DMS153 treated with DMSO at 0.1 percent for 48 hours (cell line): ENCODE measurements at regions not wholly inside any gene's neighbourhood (a gene's known extent, or its start where the extent isn't known, plus 50 kb on each side); places are given as distances from the start of the nearest gene placed in this dataset.
"Not testable (repeated sequence)": the region's sequence is repeated elsewhere in the genome, so short reads cannot be mapped to it uniquely, and the experiment has no call there.

ENCODE experiments used
- DNase-seq: peaks from one replicate; lab custom pipeline; 2025; ENCODE audit not compliant: unreplicated experiment; lab: John Stamatoyannopoulos, UW

DNA sequence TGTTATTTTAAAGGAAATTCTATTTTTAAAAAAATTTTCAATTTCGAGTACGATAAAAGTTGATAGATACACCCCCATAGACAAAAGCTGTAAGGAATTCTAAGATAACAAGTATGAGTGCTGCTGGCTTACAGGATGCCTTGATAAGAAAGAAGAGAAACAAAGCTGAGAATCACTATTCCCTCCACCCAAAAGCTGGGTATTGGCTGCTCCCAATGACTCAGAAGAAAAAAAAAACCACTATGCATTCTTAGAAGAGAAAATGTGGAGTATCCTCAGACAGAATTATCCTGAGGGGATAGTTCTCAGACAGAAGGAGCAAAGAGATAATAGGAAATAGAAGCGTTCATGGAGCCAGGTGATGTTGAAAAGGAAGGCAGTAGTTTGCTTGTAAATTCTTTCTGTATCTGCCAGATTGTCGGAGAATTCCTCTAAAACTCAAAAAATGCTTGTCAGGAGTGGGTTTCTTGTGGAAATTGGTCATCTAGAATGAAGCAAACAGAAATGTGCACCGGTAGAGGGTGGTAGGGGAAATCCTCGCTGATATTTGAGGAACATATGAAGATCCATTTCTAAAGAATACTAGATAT, 217.5 kb upstream of the ADAMTS3 start:
- no peak for DNase-seq

DNA sequence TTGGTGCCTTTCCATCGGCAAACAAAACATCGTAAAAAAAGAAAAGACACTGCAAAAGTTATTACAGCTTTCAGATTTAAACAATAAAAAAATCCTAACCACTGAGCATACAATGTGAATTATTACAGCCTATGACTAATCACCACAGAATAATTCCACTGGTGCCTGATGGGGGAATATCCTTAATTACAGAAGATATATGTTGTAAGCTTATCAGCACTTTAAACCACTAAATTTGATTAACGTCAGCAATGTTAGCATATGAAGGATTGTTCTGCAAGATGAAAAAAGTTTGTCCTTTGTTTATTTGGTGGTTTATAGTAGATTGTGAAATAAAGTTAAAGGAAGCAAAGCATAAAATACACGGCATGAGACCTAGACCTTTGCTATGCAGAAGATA, 210.2 kb upstream of the ADAMTS3 start:
- DNase-seq, result no peak

- no peak for DNase-seq
Measured at GRCh38 chr4:72777436-72777835, 208.4 kb upstream of the ADAMTS3 start.

- no peak for DNase-seq
Measured at GRCh38 chr4:72770708-72771107, 201.7 kb upstream of the ADAMTS3 start.

GRCh38 chr4:72768364-72768763, 199.3 kb upstream of the ADAMTS3 start:
- no peak for DNase-seq

DNA sequence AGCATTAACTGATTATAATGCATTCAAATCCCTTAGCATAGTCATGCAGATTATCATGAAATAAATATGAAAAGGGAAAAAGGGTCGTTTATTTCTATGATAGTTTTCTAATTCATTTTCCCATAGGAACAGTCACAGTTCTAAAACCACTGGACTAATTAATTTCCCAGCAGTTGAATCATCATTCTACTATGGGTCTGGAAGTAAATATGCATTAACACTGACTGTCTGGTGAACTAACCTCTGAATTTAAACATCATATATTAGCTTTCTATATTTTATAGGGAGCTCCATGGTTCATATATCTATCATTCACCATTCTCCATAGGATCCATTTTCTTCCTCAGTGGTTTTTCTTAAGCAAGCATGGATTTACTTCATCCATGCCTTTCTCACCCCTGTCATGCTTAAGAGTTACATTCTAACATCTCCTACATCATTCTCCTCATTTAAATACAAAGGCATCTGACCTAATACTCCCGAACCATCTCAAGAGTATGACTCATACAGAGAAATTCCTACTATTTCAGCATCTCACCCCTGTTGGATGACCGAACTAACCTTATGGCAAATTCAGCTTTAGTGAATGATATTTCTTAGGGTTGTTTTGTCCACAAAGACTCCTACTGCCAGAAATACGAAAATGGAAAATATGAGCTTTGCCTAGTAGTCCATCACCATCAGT, 198.7 kb upstream of the ADAMTS3 start:
- no peak for DNase-seq

DNA sequence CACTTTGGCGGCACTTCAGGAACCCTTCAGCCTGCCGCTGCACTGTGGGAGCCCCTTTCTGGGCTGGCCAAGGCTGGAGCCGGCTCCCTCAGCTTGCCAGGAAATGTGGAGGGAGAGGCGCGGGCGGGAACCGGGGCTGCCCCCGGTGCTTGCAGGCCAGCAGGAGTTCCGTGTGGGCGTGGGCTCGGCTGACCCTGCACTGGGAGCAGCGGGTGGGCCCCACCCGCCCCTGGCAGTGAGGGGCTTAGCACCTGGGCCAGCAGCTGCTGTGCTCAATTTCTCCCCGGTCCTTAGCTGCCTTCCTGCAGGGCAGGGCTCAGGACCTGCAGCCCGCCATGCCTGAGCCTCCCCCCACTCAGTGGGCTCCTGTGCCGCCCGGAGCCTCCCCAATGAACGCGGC, 196.8 kb upstream of the ADAMTS3 start:
- not testable (repeated sequence) for DNase-seq

DNA sequence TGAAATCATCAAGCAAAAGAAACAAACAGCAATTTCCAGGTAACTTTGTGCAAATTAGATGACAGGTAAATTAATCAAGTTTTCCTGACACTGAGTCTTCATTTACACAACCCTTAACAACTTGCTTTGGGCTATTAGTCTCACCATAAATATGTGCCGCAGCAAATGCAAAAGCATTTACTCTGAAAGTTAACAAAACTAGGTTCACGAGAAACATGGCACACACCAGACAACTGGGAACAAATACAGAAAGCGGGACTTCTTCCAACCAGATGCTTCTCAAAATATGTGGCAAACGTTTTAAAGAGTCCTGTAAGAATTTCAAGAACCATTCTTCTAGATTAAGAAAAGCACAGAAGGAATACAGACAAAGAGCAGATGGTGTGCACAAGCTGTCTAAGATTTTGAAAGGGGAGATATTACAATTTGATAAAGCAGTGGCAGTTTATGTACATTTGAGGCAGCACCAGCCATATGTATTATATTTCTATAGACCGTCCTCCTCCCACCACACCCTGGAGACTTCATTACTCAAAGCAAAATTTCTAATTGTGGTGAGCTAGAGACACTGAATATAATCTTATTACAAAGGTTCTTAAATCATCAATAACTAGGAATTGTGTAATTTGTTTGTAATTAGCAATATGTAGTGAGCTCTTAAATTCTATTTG, 192.5 kb upstream of the ADAMTS3 start:
- DNase-seq, result no peak

GRCh38 chr4:72753414-72753813, 184.4 kb upstream of the ADAMTS3 start:
- DNase-seq, result not testable (repeated sequence)

- no peak for DNase-seq
Measured at GRCh38 chr4:72744103-72744725, 175.2 kb upstream of the ADAMTS3 start.

GRCh38 chr4:72743078-72743477, 174.1 kb upstream of the ADAMTS3 start:
- DNase-seq, result no peak

GRCh38 chr4:72715299-72715698, 146.3 kb upstream of the ADAMTS3 start:
- DNase-seq, result no peak

GRCh38 chr4:72714482-72715279, 145.7 kb upstream of the ADAMTS3 start:
- DNase-seq, result no peak

GRCh38 chr4:72712997-72713396, 144.0 kb upstream of the ADAMTS3 start:
- DNase-seq, result no peak

DNA sequence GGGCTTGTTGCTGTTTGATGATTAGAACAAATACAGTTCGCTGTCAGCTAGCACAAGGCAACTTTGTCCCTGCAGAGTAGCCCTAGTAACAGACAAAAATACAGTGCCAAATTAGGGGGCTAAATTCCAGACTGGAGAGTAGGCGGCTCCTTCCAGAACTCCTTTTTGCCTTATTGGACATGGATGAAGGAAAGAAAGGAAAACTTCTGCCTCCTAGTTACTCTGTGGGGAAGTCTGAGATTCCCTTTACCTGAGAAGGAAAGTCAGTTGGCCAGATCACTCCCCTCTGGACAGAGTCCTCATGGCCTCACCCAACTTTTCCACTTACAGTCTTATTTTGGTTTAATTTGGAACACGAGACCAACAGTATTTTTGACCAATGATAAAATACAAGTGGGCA, 140.5 kb upstream of the ADAMTS3 start:
- no peak for DNase-seq

DNA sequence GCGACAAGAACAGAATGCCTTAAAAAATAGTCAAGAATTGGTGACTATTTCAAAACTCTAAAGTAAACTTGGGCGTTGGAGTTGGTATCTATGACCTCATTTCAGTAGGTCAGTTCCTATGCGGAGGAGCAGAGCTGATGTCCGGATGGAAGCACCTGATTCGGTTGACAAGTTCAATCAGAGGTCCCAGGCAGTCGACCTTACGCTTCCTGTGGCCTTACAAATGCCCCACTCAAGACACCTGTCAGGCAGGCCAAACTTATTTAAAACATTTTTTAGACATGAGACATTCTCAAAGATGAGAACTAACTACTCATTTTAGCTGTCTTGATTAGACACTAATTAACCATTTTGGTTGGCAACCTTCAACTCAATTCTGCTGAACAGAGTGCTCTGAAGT, 137.7 kb upstream of the ADAMTS3 start:
- no peak for DNase-seq

- not testable (repeated sequence) for DNase-seq
Measured at GRCh38 chr4:72704925-72705640, 136.1 kb upstream of the ADAMTS3 start.

GRCh38 chr4:72702948-72703347, 133.9 kb upstream of the ADAMTS3 start:
- no peak for DNase-seq

DNA sequence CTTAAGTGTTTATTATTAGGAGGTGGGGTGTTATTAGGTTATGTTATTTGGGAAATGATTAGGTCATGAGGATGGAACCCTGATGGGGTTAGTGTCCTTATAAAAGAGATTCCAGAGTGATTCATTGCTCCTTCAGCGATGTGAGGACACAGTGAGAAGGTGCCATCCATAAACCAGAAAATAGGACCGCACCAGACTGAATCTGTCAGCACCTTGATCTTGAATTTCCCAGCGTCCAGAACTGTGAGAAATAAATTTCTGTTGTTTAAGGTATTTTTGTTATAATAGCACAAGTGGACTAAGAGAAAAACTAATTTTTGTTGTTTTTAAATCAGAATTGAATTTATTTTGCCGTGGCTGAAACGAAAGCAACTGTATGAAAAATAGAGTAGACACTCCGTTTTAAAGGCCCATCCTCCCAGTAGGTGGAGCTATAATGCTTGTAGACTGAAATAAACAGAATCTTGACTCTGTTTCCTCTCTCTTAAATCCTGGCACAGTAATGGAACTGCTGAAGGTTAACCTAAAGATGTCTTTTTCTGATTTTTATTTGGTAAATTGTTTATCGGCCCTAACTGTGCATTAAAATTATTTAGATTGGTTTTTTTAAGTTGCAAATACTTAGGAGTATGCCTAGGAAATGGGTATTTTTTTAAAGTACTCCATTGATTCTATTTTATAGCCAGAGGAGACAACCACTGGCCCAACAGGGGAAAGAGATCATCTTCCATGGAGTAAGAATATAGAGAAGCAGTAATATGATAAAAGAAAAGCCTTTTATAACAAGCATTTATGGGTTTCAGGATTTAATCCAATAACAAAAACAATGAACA, 133.2 kb upstream of the ADAMTS3 start:
- DNase-seq, result peak; percentile 14

DNA sequence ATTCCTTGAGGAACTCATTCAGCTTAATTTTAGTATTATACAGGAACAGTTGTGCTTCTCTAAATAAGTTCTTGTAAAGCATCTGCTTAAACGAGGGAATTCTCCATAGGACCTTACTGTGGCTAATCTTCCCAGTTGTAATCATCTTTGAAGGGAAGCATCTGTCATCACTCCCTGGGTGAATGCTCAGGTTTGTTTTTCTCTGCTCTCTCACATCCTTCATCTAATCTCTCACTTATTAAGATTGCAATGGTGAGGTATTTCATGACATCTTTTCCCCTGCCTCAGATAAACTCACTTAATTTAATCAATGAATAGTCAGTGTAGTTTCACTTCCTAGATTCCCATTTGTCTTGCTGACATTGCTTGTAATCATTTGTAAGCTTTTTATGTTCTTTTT, 121.8 kb upstream of the ADAMTS3 start:
- DNase-seq, result no peak
